Colonic mucosa (tissue), 4 donors: ENCODE measurements at regions not wholly inside any gene's neighbourhood (a gene's known extent, or its start where the extent isn't known, plus 50 kb on each side); places are given as distances from the start of the nearest gene placed in this dataset.
"Not testable (repeated sequence)": the region's sequence is repeated elsewhere in the genome, so short reads cannot be mapped to it uniquely, and the experiment has no call there.

Experiments
- DNase-seq: peaks from one replicate; pipeline ENCODE4 v3.0.0-alpha.2; 2020
- H3K27ac ChIP-seq: fragments of 200-600 bp; one replicate; pipeline ENCODE4 v1.8.0; 2021
- H3K27me3 ChIP-seq: fragments of 200-600 bp; one replicate; pipeline ENCODE4 v1.8.0; 2021
- H3K36me3 ChIP-seq: fragments of 200-600 bp; one replicate; pipeline ENCODE4 v1.8.0; 2021
- H3K4me1 ChIP-seq: fragments of 200-600 bp; one replicate; pipeline ENCODE4 v1.8.0; 2021; ENCODE audit warnings: mild to moderate bottlenecking
- H3K4me3 ChIP-seq: fragments of 200-600 bp; one replicate; pipeline ENCODE4 v1.8.0; 2021
- H3K9ac ChIP-seq, 2 donors: one replicate each; pipeline ENCODE4 v1.7.0; 2013; ENCODE audit warnings: control low read depth in 2 of 2, low read depth in 2 of 2, low read length in 2 of 2
- H3K9me3 ChIP-seq: fragments of 200-600 bp; one replicate; pipeline ENCODE4 v1.8.0; 2021
- CTCF ChIP-seq: fragments of 200-600 bp; IDR thresholded peaks from one replicate; pipeline ENCODE4 v1.8.0; 2022; ENCODE audit warnings: antibody characterized with exemption, mild to moderate bottlenecking
- intact Hi-C: fragments of 100-400 bp; cut with DNase I; formaldehyde crosslinking; loops from one replicate; pipeline ENCODE4 v1.14.1; 2022
- donor health status: healthy.
- donor health status: DM: no; HTN: no; CAD: no.
- donor health status: DM: no; HTN: no; CAD: no.

DNA sequence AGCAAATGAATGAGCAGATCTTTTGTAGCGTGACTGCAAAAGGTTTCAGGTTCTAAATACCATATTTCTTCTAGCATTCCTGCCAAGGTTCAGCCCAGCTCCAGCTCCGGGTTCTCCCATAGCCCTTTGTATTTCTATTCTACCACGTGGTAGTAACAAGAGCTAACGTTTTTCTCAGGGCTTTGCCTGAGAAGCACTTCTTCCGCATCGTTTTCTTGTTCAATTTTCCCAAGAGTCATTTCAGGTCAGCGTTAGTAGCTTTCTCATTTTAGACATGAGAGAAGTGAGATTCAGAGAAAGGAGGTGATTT lies 120.1 kb upstream of the MYCN start:
- Histone ChIP-seq H3K4me1 (no peaks in the 10 kb centered on the region), H3K27me3 (no peaks in the 10 kb centered on the region), H3K27ac (no peak overlapping the region), H3K9ac (no peak overlapping the region), H3K36me3 (no peaks in the 10 kb centered on the region), H3K4me3 (no peak overlapping the region), H3K9me3 (no peaks in the 10 kb centered on the region)
- no peak for DNase-seq
- intact Hi-C loops: no loop called here
- TF ChIP-seq CTCF: no peak

DNA sequence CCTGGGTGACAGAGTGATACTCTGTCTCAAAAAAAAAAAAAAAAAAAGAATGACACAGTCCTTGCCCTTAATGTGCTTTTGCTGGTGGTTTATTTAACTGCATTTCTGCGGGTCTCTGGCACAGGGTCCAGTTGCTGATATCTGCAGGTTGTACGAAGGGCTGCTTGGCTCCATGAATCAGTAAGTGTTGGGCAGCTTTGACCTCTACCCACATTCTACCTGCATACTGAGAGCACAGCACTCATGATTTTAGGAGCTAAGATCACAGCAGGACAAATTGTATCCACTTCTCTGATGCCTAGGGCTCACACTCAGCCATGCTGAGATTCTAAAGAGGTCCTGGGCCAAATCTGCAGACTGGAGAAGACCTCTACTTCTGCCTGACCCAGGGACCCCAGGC lies 119.4 kb upstream of the MYCN start:
- TF ChIP-seq CTCF: no peak
- Histone ChIP-seq H3K36me3 (no peaks in the 10 kb centered on the region), H3K27ac (no peak overlapping the region), H3K27me3 (no peaks in the 10 kb centered on the region), H3K9ac (no peak overlapping the region), H3K4me1 (no peaks in the 10 kb centered on the region), H3K4me3 (no peak overlapping the region), H3K9me3 (no peaks in the 10 kb centered on the region)
- no peak for DNase-seq
- intact Hi-C loops: no loop called here

- H3K36me3 ChIP-seq: no peaks in the 10 kb centered on the region
- intact Hi-C loops: no loop called here
- no peaks in the 10 kb centered on the region for H3K4me1 ChIP-seq
- no peak for TF ChIP-seq CTCF
- H3K9ac ChIP-seq: no peak overlapping the region
- H3K27me3 ChIP-seq: no peaks in the 10 kb centered on the region
- no peak for DNase-seq
- H3K4me3 ChIP-seq: no peak overlapping the region
- no peak overlapping the region for H3K27ac ChIP-seq
- H3K9me3 ChIP-seq: no peaks in the 10 kb centered on the region
Measured at GRCh38 chr2:15822151-15823044, 118.0 kb upstream of the MYCN start.

GRCh38 chr2:15823459-15824396 lies 116.6 kb upstream of the MYCN start:
- no peaks in the 10 kb centered on the region for H3K4me1 ChIP-seq
- intact Hi-C loops: no loop called here
- H3K27ac ChIP-seq: no peak overlapping the region

DNA sequence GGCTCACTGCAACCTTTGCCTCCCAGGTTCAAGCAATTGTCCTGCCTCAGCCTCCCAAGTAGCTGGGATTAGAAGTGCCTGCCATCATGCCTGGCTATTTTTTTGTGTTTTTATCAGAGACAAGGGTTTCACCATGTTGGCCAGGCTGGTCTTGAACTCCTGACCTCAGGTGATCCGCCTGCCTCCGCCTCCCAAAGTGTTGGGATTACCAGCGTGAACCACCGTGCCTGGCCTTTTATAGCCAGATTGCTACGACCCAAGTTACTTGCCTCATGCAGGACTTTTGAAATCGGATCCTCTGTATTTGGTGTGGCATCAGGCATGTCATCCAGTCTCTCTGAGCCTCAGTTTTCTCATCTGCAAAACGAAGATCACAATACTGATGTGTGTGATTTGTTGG lies 115.9 kb upstream of the MYCN start:
- intact Hi-C loops, H3K27me3 ChIP-seq, H3K4me1 ChIP-seq, H3K9me3 ChIP-seq, H3K9ac ChIP-seq, H3K27ac ChIP-seq, H3K36me3 ChIP-seq, DNase-seq, H3K4me3 ChIP-seq: not testable (repeated sequence)

More at GRCh38 chr2:15823459-15824396, 116.6 kb upstream of the MYCN start:
- H3K9ac ChIP-seq: no peak overlapping the region
- no peak for DNase-seq
- no peaks in the 10 kb centered on the region for H3K27me3 ChIP-seq
- no peaks in the 10 kb centered on the region for H3K9me3 ChIP-seq
- H3K4me3 ChIP-seq: no peak overlapping the region
- H3K36me3 ChIP-seq: no peaks in the 10 kb centered on the region
- TF ChIP-seq CTCF: no peak
